Nucleus accumbens (tissue), 56 donors: ENCODE measurements at regions not wholly inside any gene's neighbourhood (a gene's known extent, or its start where the extent isn't known, plus 50 kb on each side); places are given as distances from the start of the nearest gene placed in this dataset.
"Not testable (repeated sequence)": the region's sequence is repeated elsewhere in the genome, so short reads cannot be mapped to it uniquely, and the experiment has no call there.

Experiments used
- DNase-seq, 56 donors: peaks; one replicate each; lab custom pipeline; 2025; lab: John Stamatoyannopoulos, UW

- DNase-seq: no peak
Measured at GRCh38 chr4:163273922-163274321, 58.5 kb downstream of the NPY1R start.

GRCh38 chr4:163273203-163273602, 59.2 kb downstream of the NPY1R start:
- no peak for DNase-seq

- DNase-seq: no peak
Measured at GRCh38 chr4:163271555-163272127, 60.8 kb downstream of the NPY1R start.

GRCh38 chr4:163269869-163270268, 62.5 kb downstream of the NPY1R start:
- no peak for DNase-seq

- DNase-seq: no peak
Measured at GRCh38 chr4:163269166-163269565, 63.2 kb downstream of the NPY1R start.

GRCh38 chr4:163264934-163265333, 67.5 kb downstream of the NPY1R start:
- no peak for DNase-seq

GRCh38 chr4:163263606-163264005, 68.8 kb downstream of the NPY1R start:
- peak in 8 of 56 donors; percentile 3 to 27 (median 16) for DNase-seq

GRCh38 chr4:163256680-163257343, 75.6 kb downstream of the NPY1R start:
- DNase-seq: no peak

GRCh38 chr4:163251204-163251603, 81.2 kb downstream of the NPY1R start:
- DNase-seq: no peak

GRCh38 chr4:163249042-163249441, 82.4 kb upstream of the NAF1 start:
- DNase-seq: no peak

- DNase-seq: no peak
Measured at GRCh38 chr4:163245044-163245728, 78.5 kb upstream of the NAF1 start.

GRCh38 chr4:163243297-163243981, 76.7 kb upstream of the NAF1 start:
- DNase-seq: no peak

GRCh38 chr4:163237856-163238255, 71.2 kb upstream of the NAF1 start:
- DNase-seq: no peak

GRCh38 chr4:163236389-163236788, 69.7 kb upstream of the NAF1 start:
- DNase-seq: not testable (repeated sequence)

GRCh38 chr4:163233321-163233720, 66.6 kb upstream of the NAF1 start:
- no peak for DNase-seq

- no peak for DNase-seq
Measured at GRCh38 chr4:163228648-163229047, 62.0 kb upstream of the NAF1 start.

GRCh38 chr4:163221467-163221866, 54.8 kb upstream of the NAF1 start:
- no peak for DNase-seq

GRCh38 chr4:163217505-163217904, 50.8 kb upstream of the NAF1 start:
- no peak for DNase-seq
